GM21825 (cell line): ENCODE measurements at regions not wholly inside any gene's neighbourhood (a gene's known extent, or its start where the extent isn't known, plus 50 kb on each side); places are given as distances from the start of the nearest gene placed in this dataset.

ENCODE experiments used
- ATAC-seq: cut with Tn5 transposase; IDR thresholded peaks from one replicate; pipeline ENCODE4 v1.9.1; 2021; ENCODE audit warnings: mild to moderate bottlenecking, moderate library complexity; ENCODE audit not compliant: unreplicated experiment

- no peak for ATAC-seq
These were observed 455.1 kb downstream of the ARHGEF28 start for GRCh38 chr5:74081126-74081525.

- no peak for ATAC-seq
These were observed 454.1 kb downstream of the ARHGEF28 start for GRCh38 chr5:74079971-74080556.

GRCh38 chr5:74075501-74076484, 449.8 kb downstream of the ARHGEF28 start:
- ATAC-seq = no peak

GRCh38 chr5:74074111-74074510, 448.1 kb downstream of the ARHGEF28 start:
- ATAC-seq = no peak

- no peak for ATAC-seq
These were observed 447.3 kb downstream of the ARHGEF28 start for GRCh38 chr5:74073257-74073656.

GRCh38 chr5:74072646-74073045, 446.6 kb downstream of the ARHGEF28 start:
- no peak for ATAC-seq

GRCh38 chr5:74070766-74071165, 444.8 kb downstream of the ARHGEF28 start:
- no peak for ATAC-seq

GRCh38 chr5:74069741-74070140, 443.7 kb downstream of the ARHGEF28 start:
- no peak for ATAC-seq

- ATAC-seq = no peak
These were observed 441.9 kb downstream of the ARHGEF28 start for GRCh38 chr5:74067748-74068541.

- ATAC-seq = no peak
These were observed 438.9 kb downstream of the ARHGEF28 start for GRCh38 chr5:74064911-74065310.

GRCh38 chr5:74064225-74064624, 438.2 kb downstream of the ARHGEF28 start:
- ATAC-seq = no peak

- ATAC-seq = no peak
These were observed 437.8 kb downstream of the ARHGEF28 start for GRCh38 chr5:74063821-74064220.

- ATAC-seq = no peak
These were observed 437.4 kb downstream of the ARHGEF28 start for GRCh38 chr5:74063346-74063745.

- no peak for ATAC-seq
These were observed 435.3 kb downstream of the ARHGEF28 start for GRCh38 chr5:74061292-74061691.

GRCh38 chr5:74059706-74060105, 433.7 kb downstream of the ARHGEF28 start:
- no peak for ATAC-seq

GRCh38 chr5:74056789-74057164, 430.8 kb downstream of the ARHGEF28 start:
- no peak for ATAC-seq

- ATAC-seq = no peak
These were observed 430.3 kb downstream of the ARHGEF28 start for GRCh38 chr5:74056107-74056788.

GRCh38 chr5:74055486-74056106, 429.6 kb downstream of the ARHGEF28 start:
- no peak for ATAC-seq

GRCh38 chr5:74054641-74055421, 428.8 kb downstream of the ARHGEF28 start:
- ATAC-seq = no peak

GRCh38 chr5:74054139-74054538, 428.1 kb downstream of the ARHGEF28 start:
- no peak for ATAC-seq
